ENCODE measurements at regions not wholly inside any gene's neighbourhood (a gene's known extent, or its start where the extent isn't known, plus 50 kb on each side); places are given as distances from the start of the nearest gene placed in this dataset.

- ATAC-seq (no peak), DNase-seq (no peak)
- Histone ChIP-seq H3K9me3 (no peaks in the 10 kb centered on the region), H3K36me3 (no peaks in the 10 kb centered on the region), H3K27me3 (ENCODE audit: low read depth) (no peaks in the 10 kb centered on the region), H3K27ac (no peak overlapping the region), H3K4me3 (no peak overlapping the region), H3K4me1 (no peaks in the 10 kb centered on the region)
- TF ChIP-seq CTCF (IDR thresholded peaks at IDR 0.05) = no peak
- intact Hi-C loops (cut with DNase I) = no loop called here
Observed at GRCh38 chr3:106719077-106719476, 658.2 kb upstream of the CCDC54 start.

- Histone ChIP-seq H3K27me3 (ENCODE audit: low read depth) (no peaks in the 10 kb centered on the region), H3K27ac (no peak overlapping the region), H3K4me1 (no peaks in the 10 kb centered on the region), H3K9me3 (no peaks in the 10 kb centered on the region), H3K4me3 (no peak overlapping the region), H3K36me3 (no peaks in the 10 kb centered on the region)
- ATAC-seq (no peak), DNase-seq (no peak)
- no peak for TF ChIP-seq CTCF (IDR thresholded peaks at IDR 0.05)
- intact Hi-C loops (cut with DNase I) = no loop called here
Observed at GRCh38 chr3:106719583-106719982, 657.7 kb upstream of the CCDC54 start.

- Histone ChIP-seq H3K9me3 (no peaks in the 10 kb centered on the region), H3K27me3 (ENCODE audit: low read depth) (no peaks in the 10 kb centered on the region), H3K4me1 (no peaks in the 10 kb centered on the region), H3K4me3 (no peak overlapping the region), H3K36me3 (no peaks in the 10 kb centered on the region), H3K27ac (no peak overlapping the region)
- intact Hi-C loops (cut with DNase I) = no loop called here
- no peak for DNase-seq
- no peak for TF ChIP-seq CTCF (IDR thresholded peaks at IDR 0.05)
- ATAC-seq = peak in 1 of 2 donors; percentile 23
Observed at GRCh38 chr3:106720510-106720909, 656.7 kb upstream of the CCDC54 start.

GRCh38 chr3:106725566-106725965 is 651.7 kb upstream of the CCDC54 start:
- no peak overlapping the region for H3K27ac ChIP-seq
- no peaks in the 10 kb centered on the region for H3K36me3 ChIP-seq
- no peaks in the 10 kb centered on the region for H3K27me3 ChIP-seq (ENCODE audit: low read depth)
- no peak for ATAC-seq
- no peaks in the 10 kb centered on the region for H3K9me3 ChIP-seq
- H3K4me1 ChIP-seq = no peaks in the 10 kb centered on the region
- TF ChIP-seq CTCF (IDR thresholded peaks at IDR 0.05) = no peak
- intact Hi-C loops (cut with DNase I) = no loop called here
- no peak overlapping the region for H3K4me3 ChIP-seq
- no peak for DNase-seq

- intact Hi-C loops (cut with DNase I) = no loop called here
- ATAC-seq = no peak
Observed at GRCh38 chr3:106728315-106729098, 648.7 kb upstream of the CCDC54 start.

More at GRCh38 chr3:106728315-106729098, 648.7 kb upstream of the CCDC54 start:
- no peaks in the 10 kb centered on the region for H3K27me3 ChIP-seq (ENCODE audit: low read depth)
- no peak for DNase-seq
- H3K9me3 ChIP-seq = no peaks in the 10 kb centered on the region
- no peak overlapping the region for H3K27ac ChIP-seq
- H3K4me1 ChIP-seq = no peaks in the 10 kb centered on the region
- H3K36me3 ChIP-seq = no peaks in the 10 kb centered on the region
- TF ChIP-seq CTCF (IDR thresholded peaks at IDR 0.05) = no peak
- H3K4me3 ChIP-seq = no peak overlapping the region

All from lower lobe of right lung (tissue), 2 donors.